C1 segment of cervical spinal cord (tissue), 14 donors: ENCODE measurements at regions not wholly inside any gene's neighbourhood (a gene's known extent, or its start where the extent isn't known, plus 50 kb on each side); places are given as distances from the start of the nearest gene placed in this dataset.

Experiments used
- DNase-seq, 14 donors: peaks; one replicate each; lab custom pipeline; 2025; lab: John Stamatoyannopoulos, UW

DNA sequence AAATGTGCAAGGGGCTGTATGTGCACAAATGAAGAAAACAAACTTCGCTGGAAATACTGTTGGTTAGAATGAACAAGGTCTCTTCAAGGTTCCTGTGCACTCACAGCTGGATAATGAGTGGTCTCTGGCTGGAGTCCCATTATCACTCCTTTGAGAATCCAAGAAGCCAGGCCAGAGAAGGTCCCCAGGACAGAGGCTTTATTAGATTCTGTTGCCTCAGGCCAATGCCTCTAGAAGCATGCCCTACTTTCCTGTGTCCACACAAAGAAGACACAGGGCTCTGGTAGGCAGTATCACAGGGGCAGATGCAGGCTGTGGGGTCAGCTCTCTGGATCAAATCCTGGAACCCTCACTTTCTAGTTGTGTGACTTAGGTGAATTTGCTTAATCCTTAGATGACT is 384.7 kb downstream of the GRIN2B start:
- no peak for DNase-seq

DNA sequence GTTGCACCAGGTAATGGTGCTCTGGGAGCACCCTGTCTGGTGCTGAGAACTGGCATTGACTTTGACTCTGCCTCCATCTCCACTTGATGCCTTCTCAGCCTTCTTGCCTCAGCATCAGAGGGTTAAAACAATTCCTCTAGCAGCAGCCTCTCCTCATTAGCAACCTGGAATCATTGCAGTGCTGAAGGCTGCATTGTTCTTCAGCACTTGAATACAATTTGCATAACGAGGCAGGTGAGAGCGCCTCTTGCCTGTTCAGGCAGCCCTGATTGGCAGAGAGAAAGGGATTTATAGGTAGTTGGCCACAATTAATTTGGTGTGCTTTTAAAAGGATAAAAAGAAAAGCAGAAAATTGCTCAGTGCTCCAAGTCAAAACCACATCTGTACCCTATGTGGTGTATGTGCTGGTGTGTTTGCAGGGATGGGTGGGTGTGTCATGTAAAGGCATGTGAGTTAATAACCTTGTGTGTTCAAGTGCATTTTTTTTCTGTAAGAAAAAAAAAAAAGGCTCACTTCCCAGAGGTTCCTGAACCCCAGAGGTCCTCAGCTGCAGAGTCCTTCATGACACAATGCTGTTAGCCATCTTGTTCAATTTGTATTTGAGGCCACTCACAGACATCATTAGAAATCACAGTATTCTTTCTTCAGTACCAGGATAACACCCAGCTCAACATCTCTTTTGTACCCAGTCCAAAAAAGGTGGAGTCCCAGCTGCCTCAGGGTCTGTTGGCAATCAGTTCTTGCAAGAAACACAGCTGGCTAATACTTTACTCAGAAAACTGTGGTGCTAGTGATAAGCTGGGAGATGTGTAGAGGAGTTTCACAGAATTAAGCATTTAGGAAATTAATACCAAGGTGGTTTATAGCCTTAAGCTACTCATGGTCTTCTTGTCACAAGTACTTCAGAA is 385.6 kb downstream of the GRIN2B start:
- no peak for DNase-seq

DNA sequence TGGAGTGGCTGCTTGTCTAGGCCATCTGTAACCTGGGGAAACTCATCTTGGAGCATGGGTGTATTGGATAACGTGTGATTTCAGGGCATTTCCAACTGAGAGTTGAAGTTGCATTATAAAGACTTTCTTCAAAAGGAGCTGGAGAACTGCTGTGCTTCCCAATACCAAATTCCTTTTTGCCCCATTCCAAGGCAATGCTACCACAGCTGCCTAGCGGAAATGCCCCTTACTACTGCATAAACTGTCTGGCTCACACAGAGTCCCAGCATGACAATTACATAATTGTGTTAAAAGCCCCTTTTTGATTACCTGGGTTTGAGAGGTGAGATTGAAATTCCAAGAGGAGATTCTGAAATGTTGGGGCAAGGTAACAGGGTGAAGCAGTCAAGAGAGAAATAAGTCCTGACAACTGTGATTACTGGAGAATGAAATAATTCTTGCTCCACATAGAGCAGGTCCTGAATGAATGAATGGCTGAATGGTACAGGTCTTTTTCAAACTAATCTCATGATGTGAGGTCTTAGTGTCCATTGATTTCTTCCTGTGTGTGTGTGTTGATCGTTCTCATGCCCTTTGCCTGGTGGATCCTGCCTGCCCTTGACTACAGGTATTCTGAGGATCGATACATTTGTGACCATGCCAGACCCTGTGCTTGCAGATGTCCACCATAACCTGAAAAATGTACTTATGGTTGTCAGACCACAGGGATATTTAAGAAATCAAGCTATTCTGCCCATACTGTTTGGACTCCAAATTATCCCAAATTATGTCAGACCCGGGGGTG is 386.5 kb downstream of the GRIN2B start:
- DNase-seq, result no peak

DNA sequence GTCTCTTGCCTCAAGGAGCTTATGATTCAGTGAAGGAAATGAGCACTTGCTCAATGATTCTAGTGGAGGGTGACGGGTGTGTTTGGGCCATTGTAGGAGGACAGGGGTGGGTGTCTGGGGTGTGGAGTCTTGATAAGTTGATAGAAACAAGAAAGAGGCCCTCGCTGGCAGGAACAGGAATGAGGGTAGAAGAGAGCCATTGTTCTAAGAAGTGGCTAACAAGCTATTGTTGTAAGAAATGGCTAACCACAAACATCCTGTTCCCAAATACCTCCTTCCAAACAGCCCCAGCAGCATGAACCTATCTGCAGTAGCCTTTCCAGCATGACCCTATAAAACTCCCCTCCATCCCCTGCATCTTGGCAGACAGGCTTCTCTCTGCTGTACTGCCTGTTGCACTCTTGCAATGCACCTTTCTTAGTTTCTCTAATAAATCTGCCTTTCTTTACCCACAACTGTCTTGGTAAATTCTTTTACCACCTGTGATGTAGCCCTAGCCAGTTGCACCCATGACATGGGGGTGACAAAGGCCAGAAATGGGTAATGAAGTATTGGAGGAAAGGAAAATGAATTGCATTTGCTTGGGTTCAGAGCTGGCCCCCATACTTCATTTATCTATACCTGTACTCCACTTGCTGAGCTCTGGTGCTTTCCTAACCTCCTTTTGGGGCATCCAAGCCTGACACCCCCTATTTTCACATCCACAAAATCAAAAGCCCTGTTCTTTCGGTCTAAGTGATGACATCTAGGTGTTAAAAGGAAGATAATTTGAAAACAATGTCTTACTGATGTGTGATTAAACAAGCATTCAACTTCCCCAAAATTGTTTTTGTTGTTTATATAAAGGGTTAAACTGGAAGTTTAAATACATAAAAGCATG is 389.1 kb downstream of the GRIN2B start:
- no peak for DNase-seq

DNA sequence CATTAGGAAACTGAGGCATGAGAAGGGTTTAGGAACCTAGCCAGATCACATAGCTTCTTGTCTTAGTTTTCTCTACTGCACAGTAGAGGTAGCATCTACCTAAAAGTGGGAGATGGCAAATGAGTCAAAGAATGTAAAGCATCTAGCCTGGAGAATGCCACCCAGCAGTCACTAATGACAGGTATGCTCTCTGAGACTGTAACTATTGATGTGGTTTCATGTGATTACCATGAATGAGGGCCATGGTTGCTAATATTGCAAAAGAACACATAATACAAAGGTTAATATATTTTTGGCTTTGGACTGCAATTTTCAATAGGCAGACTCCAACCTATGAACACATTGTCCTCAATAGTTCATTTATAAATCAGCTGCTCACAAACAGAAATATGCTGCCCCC is 389.9 kb downstream of the GRIN2B start:
- DNase-seq, result no peak

DNA sequence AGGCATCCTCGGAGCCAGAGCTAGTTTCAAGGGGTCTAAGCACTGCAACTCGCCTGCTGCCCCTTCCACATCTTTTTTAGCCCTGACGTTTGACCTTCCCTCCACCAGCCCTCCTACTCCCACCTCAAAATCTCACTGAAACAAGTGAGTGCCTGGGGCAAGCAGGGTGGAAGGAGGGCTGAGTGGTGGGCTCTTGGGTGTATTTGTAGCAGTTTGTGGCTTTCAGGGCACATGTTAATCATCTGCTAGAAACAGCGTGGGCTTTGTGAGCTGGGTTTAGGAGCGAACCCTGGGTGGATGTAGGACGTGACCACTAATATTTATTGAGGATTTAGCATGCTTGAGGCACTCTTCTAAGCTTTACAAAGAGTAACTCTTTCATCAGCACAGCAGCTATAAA is 390.3 kb downstream of the GRIN2B start:
- DNase-seq, result no peak

DNA sequence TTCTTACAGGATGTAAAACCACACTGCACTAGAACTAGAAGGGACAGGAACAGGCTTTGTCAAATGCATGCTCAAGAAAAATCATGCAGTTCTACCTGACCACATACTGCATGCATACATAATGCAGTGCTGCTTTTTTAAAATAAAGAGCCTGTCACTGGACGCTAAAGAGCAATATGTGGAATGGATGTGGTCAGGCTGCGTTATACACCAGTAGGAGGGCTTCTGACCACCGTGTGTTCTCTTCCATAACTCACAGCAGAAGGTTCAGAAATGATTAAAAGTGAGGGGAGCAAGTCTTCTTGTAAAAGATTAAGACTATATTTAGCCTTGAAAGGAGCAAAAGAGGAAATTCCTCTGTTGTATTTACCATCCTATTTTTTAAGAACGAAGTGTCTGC is 392.0 kb downstream of the EMP1 start:
- no peak for DNase-seq

DNA sequence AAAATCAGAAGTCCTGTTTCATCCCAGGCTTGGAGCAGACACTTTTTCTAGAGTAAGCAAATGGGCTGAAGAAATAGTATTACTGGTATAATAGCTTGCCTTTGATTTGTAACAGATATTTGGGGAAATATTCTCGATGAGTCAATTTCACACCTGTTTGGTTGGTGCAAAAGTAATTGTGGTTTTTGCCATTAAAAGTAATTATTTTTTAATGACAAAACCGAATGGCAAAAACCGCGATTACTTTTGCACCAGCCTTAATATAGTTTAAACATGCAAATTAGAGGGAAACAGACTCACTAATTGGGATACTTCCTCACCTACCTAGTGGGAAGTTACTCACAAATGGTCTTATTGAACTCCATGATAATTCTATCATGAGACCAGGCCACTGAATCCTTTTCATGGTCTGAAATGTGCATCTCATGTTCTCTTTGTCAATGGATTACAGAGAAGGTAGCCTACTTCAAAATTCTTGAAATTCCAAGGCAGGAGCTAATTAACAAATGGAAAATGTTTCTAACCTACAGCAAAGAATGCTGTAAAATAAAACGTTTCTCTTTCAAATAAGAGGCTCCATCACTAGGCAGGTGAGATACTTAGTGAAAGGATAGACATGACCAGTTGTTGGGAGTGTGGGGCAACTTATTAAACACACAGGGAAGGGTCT is 391.3 kb downstream of the EMP1 start:
- no peak for DNase-seq

DNA sequence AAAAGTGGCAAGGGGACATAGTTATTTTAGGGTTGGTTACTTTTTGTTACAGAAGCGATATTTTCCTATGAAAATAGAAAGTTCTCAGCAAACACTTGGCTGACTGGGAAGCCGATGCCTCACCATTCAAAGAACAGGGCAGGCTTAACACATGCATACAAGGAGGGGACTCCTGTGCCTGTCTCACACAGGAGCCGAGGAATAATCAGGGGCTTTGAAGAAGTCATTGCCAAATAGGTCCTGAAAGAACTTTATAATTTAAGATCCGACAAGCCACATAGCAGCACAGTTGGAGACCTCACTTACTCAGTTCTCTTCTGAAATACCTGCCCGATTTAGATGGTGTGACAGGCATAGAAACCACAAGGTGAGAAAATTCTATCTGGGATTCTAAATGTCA is 389.8 kb downstream of the EMP1 start:
- DNase-seq, result no peak

DNA sequence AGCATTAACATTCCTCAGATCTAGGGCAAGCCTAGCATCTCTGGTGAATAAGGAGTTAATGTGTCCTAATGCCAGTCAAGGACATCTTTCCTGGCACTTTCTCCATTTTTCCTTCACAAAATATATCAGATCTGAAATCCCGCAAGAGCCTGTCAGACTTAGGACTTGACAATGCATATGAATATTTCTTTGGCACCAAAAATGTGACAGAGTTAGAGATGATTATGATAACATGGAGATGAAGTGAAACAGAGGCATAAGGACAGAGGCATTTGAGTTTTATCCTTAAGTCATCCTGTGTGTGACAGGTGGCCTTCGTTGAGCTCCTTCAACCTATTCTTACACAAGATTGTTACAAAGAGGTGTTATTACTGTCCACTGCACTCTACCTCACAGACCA is 388.0 kb downstream of the EMP1 start:
- no peak for DNase-seq

DNA sequence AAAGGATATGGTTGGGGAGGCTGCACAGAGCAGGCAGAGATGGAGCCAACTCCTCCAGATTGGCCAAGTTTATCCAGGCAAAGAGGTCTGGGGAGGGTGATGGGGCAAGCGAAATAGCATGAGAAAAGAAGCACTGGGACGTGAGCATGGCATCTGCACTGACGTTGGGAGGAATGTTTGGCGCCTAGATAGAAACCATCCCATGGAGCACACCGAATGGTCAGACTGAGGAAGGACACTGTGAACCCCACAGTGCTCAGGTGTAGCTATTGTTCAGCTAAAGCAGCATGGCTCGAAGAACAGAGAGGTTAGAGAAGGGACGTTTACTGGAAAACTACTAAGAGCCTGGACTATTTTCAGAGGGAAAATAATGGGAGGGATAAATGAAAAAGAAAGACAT is 387.1 kb downstream of the EMP1 start:
- DNase-seq, result no peak

DNA sequence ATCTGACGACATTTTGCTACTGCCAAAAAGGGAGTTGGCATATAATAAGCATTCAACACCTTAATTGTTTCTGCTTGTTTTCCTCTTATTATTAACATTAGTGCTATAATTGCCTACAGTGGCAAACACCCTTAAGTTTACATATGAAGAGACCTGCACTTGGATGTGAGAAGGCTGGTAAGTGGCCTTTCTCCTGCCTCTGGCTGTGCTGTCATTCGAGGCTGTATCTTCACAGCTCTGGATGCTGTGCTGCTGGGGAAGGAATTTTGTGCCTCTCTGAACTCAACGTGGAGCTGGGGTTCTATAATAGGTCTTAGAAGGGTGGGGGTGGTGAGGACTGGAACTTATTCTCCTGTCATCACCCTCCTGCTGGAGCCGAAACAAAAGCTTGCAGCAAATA is 385.9 kb downstream of the EMP1 start:
- DNase-seq, result no peak

DNA sequence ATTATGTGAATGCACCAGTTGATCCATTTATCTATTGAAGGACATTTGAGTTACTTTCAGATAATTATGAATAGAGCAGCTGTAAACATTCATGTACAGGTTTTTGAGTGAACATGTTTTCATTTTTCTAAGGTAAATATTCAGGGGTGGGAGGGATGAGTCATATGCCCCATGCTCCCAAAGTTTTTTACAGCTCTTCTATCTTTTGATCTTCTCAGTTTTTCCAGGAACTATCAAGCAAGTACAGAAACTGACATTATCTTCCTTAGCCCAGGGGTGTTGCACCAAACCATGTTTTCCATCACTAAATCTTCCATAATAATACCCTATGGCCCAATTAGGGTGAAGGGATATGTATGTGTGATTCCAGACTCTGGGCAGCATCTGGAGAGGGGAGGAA is 384.5 kb downstream of the EMP1 start:
- DNase-seq, result no peak

DNA sequence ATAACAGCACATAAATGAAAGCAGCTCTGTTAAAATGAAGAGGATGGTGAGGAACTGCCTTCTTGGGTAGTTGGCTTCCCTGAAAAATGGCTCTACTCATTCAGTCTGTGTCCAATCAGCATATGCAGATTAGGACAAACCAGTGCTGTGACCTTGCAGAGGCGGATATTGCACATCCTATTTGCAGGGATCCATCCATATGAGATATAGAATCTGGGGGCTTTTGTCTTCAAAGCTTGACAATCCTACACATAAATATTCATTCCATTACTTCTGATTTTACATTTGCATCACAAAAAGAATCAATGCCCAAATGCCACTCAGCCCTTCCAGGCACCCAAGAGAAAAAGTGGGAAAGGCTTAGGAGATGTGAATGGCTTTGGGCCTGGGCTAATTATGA is 383.7 kb downstream of the EMP1 start:
- DNase-seq, result no peak

DNA sequence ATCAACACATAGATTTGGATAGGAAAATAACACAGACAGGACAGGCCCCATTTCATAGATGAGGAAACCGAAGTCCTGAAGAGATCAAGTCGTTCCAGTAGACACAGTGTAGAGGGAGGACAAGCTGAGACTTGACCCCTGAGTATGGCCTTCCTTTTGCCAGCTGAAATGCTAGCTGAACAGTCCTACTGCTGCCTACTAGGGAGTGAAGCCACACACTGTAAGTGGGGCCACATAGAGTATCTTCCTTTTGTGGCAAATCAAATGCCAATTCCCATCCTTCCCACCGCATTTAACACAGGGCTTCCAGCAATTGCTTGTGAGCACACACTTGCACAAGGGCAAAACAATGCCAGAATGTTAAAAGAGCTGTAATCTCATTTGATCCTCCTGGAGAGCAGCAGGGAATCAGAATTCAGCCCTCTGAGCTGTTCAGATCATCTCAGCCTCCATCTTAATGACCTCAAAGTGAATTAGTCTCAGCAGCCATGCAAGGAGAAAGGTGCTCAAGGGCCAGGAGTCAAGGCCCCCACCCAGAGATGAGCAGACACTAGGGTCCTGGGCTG is 380.5 kb downstream of the EMP1 start:
- no peak for DNase-seq

DNA sequence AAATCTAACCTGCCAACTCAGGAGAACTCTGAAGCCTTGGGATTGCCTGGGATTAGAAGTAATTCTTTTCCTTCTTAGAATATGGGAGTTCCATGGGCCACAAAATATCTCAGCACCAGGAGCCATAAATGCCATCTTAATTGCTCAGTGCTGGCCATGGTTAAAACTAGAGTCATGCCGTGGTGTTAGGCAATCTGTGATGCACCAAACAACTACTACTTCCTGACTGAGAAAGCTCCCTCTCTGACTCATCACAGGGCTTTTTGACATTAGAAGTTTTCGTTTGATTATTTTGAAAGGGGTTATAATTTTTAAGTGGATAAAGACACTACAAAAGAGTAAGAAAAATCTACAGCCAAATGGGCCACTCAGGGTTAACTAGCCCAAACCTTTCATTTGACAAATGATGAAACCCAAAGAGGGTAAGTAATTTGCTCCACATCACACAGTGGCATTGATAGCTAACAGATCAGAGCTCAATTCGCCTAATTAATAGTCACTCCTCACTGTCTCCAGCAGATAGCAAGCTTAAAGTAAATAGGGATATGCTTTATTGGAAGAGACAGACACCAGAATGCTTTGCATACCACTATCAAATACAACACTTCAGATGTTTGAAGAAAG is 377.3 kb downstream of the EMP1 start:
- no peak for DNase-seq

DNA sequence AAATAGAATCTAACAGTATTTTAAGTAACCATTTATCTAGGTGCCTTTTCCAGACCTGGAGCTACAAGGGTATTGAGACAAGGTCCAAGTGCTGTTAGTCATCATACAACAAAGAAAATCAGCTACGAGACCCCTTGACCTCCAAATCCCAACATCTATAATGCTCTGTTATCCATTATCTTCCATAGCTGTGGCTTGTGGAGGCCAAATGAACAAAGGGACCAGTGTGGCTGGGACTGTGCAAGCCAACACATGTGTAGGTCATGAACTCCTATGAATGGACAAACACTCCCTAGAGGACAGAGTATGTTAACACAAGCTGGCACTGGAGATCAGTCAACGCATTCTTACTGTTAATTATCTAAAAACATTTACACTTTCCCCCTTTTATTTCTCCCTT is 374.5 kb downstream of the EMP1 start:
- no peak for DNase-seq

DNA sequence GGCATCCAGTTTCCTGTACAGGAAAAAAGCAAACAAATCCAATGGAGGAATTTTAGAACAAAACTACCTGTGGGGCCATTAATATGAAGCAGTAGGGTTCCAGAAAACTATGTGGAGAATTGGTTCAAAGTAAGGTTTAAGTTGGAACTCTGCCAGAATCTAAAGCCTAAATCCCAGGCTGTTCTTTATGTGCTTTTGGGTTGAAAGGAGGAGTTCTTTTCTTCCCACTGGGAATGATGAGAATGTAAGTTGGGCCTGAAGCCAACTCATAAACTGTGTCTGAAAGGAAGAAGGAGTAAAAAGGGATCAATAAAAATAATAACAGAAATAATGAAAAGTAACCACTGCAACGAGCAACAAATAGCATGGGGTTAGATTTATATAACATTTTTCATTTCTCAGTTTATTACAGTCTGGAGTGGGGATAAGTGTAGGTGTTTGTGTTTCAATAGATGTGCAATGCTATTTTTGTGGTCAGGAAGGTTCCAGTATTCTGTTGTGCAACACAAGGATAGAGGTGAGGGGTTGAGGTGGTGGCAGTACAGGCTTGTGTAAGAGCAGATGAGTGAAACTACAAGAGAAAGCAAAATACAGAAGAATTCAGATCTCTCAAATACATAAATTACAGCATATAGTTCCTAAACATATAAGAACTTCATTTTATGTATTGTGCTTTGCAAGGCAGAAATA is 373.6 kb downstream of the EMP1 start:
- no peak for DNase-seq

DNA sequence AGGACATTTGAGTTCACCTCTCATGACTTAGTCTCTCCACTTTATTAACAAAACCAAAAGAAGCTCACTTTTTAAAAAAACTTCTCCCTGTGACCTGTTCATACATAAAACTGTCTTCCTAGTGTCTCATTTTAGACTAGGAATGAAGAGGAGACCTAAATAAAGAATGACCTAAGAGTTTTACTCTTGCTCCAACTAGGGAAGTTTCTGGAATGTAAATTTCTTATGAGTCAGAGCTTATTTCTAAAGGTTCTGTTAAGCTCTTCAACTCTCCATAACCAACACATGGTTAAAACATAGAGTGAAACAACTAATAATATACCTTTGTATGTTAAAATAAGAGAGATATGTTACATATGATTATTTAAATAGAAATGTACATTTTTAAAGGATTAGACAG is 369.8 kb downstream of the EMP1 start:
- DNase-seq, result no peak

DNA sequence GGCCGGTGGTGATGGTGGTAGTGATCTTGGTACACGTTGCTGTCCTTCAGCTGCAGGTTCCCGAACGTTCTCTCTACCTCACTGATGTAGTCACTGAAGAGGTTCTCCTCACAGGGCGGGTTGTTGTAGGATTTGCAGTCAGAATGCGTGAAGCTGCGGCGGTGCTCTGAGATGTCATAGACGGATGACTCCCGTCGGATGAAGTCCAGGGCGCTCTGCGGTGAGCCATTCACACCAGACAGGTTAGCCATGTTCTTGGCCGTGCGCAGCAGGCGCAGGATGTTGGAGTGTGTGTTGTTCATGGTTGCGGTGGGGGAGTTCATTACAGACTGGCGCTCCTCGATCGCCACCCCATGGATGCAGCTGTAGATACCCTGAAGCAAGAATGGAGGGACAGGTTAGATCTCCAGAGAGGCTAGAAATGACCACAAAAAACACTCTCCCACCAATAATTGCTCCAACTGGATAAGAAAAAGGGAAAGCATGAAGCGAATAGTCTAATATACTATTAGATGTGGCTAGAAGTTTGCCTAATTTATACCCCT is 367.8 kb downstream of the EMP1 start:
- no peak for DNase-seq
